HCT116 (cell line): ENCODE measurements at regions not wholly inside any gene's neighbourhood (a gene's known extent, or its start where the extent isn't known, plus 50 kb on each side); places are given as distances from the start of the nearest gene placed in this dataset.

Experiments
- CTCF ChIP-seq, 3 experiments: fragments of 200-600 bp in 1 of 3; sonication (generic) in 1 of 3; IDR thresholded peaks in 2 of 3; conservative IDR thresholded peaks in 1 of 3; 2 replicates each; pipeline ENCODE4 v1.5.1; 2012 to 2017; ENCODE audit warnings: low read depth in 2 of 3, low read length in 2 of 3, antibody characterized with exemption in 1 of 3, borderline replicate concordance in 1 of 3, control low read depth in 1 of 3, mild to moderate bottlenecking in 1 of 3, mixed read lengths in 1 of 3, mixed run types in 1 of 3, moderate library complexity in 1 of 3; ENCODE audit not compliant: insufficient read depth in 1 of 3
- EGR1 ChIP-seq: IDR thresholded peaks from 2 replicates; pipeline ENCODE4 v1.6.1; 2012; ENCODE audit warnings: low read depth
- EZH2phosphoT487 ChIP-seq: fragments of 200-600 bp; IDR thresholded peaks from 2 replicates; pipeline ENCODE4 v1.6.1; 2018; ENCODE audit warnings: antibody characterized with exemption, borderline replicate concordance
- POLR2A ChIP-seq: IDR thresholded peaks from 2 replicates; pipeline ENCODE4 v1.7.0; 2011; ENCODE audit warnings: borderline replicate concordance; ENCODE audit not compliant: insufficient read depth, insufficient read length; ENCODE audit errors: extremely low read depth
- YY1 ChIP-seq: IDR thresholded peaks from 2 replicates; pipeline ENCODE4 v1.6.1; 2011; ENCODE audit warnings: low read length, low read depth, moderate library complexity, mild to moderate bottlenecking; ENCODE audit not compliant: insufficient replicate concordance; ENCODE audit errors: extremely low read depth
- ZNF274 ChIP-seq: fragments of 200-500 bp; sonication (Bioruptor generic); IDR thresholded peaks from 2 replicates; pipeline ENCODE4 v1.6.1; 2014; ENCODE audit warnings: mild to moderate bottlenecking, low read depth, low read length, inconsistent platforms
- TF ChIP-seq, protein P1 (sequence below): IDR thresholded peaks from 2 replicates; pipeline ENCODE4 v1.6.1; 2012; ENCODE audit warnings: low read depth

DNA sequence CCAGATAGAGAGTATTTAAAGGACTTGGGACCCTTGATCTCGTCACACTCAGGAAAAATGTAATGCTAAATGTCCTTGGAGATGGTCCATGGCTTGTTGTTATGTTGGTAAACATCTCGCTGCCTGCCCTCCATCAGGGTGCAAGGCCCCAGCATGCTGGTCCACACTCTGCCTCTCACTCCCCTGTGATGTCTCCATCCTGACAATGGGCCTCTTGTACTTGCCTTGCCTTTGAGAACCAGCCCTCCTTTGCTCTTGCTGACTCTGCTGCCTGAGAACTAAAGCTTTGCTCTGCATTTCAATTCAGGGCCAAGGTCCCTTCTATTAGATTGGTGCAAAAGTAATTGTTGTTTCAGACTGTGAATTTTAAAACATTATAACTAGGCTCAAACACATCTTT is 131.0 kb upstream of the LMNTD1 start:
- no peak for TF ChIP-seq POLR2A
- no peak for TF ChIP-seq EGR1
- TF ChIP-seq YY1 = no peak
- TF ChIP-seq CTCF (IDR thresholded peaks at IDR 0.05 in 2 of 3, conservative IDR thresholded peaks at IDR 0.05 in 1 of 3; ENCODE audit: borderline replicate concordance in 1 of 3, insufficient read depth in 1 of 3, low read depth in 2 of 3, low read length in 2 of 3) = no peak
- TF ChIP-seq EZH2phosphoT487 = no peak
- TF ChIP-seq, protein P1, sequence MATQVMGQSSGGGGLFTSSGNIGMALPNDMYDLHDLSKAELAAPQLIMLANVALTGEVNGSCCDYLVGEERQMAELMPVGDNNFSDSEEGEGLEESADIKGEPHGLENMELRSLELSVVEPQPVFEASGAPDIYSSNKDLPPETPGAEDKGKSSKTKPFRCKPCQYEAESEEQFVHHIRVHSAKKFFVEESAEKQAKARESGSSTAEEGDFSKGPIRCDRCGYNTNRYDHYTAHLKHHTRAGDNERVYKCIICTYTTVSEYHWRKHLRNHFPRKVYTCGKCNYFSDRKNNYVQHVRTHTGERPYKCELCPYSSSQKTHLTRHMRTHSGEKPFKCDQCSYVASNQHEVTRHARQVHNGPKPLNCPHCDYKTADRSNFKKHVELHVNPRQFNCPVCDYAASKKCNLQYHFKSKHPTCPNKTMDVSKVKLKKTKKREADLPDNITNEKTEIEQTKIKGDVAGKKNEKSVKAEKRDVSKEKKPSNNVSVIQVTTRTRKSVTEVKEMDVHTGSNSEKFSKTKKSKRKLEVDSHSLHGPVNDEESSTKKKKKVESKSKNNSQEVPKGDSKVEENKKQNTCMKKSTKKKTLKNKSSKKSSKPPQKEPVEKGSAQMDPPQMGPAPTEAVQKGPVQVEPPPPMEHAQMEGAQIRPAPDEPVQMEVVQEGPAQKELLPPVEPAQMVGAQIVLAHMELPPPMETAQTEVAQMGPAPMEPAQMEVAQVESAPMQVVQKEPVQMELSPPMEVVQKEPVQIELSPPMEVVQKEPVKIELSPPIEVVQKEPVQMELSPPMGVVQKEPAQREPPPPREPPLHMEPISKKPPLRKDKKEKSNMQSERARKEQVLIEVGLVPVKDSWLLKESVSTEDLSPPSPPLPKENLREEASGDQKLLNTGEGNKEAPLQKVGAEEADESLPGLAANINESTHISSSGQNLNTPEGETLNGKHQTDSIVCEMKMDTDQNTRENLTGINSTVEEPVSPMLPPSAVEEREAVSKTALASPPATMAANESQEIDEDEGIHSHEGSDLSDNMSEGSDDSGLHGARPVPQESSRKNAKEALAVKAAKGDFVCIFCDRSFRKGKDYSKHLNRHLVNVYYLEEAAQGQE = no peak
- no peak for TF ChIP-seq ZNF274
